ENCODE measurements at regions not wholly inside any gene's neighbourhood (a gene's known extent, or its start where the extent isn't known, plus 50 kb on each side); places are given as distances from the start of the nearest gene placed in this dataset.
"Not testable (repeated sequence)": the region's sequence is repeated elsewhere in the genome, so short reads cannot be mapped to it uniquely, and the experiment has no call there.

DNA sequence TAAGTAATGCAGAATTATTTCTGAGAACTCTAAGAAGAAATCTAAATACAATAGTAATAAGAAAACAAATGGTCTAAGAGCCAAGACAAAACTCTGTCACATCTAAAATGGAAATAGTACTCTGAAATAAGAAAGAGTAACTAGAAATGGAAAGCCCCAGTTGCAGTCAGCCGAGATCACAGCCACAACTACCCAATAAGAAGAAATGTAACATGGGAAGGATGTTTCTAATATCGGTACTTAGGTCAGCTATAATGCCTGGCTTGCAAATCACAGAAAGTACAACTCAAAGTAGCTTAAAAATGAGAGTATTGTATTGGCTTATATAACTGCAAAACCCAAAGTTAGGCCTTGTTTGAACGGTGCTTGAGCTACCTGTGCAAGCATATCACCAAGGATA lies 58.6 kb upstream of the USP25 start:
- H3K27ac ChIP-seq, result no peak overlapping the region
- TF ChIP-seq, protein P1, sequence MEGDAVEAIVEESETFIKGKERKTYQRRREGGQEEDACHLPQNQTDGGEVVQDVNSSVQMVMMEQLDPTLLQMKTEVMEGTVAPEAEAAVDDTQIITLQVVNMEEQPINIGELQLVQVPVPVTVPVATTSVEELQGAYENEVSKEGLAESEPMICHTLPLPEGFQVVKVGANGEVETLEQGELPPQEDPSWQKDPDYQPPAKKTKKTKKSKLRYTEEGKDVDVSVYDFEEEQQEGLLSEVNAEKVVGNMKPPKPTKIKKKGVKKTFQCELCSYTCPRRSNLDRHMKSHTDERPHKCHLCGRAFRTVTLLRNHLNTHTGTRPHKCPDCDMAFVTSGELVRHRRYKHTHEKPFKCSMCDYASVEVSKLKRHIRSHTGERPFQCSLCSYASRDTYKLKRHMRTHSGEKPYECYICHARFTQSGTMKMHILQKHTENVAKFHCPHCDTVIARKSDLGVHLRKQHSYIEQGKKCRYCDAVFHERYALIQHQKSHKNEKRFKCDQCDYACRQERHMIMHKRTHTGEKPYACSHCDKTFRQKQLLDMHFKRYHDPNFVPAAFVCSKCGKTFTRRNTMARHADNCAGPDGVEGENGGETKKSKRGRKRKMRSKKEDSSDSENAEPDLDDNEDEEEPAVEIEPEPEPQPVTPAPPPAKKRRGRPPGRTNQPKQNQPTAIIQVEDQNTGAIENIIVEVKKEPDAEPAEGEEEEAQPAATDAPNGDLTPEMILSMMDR (conservative IDR thresholded peaks at IDR 0.05), result no peak
- no peak for TF ChIP-seq ZFX (IDR thresholded peaks at IDR 0.05)

DNA sequence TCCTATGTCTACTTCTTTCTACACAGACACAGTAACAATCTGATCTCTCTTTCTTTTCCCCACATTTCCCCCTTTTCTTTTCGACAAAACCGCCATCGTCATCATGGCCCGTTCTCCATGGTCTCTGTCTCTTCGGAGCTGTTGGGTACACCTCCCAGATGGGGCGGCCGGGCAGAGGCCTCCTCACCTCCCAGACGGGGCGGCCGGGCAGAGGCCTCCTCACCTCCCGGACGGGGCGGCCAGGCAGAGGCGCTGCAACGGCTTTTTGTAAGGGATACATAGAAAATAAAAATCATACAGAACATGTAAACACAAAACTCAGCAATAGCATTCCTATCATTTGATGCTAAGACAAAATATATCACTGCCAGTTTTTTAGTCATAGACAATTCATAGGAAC lies 57.2 kb upstream of the USP25 start:
- H3K27ac ChIP-seq, result not testable (repeated sequence)

GRCh38 chr21:15676935-15677334 lies 52.8 kb upstream of the USP25 start:
- no peak overlapping the region for H3K27ac ChIP-seq
- no peak for TF ChIP-seq ZFX (IDR thresholded peaks at IDR 0.05)
- TF ChIP-seq, protein P1 (conservative IDR thresholded peaks at IDR 0.05), result no peak

GRCh38 chr21:15679630-15680029 lies 50.2 kb upstream of the USP25 start:
- TF ChIP-seq, protein P1 (conservative IDR thresholded peaks at IDR 0.05), result no peak
- TF ChIP-seq ZFX (IDR thresholded peaks at IDR 0.05), result no peak
- H3K27ac ChIP-seq, result no peak overlapping the region

Data from C4-2B (cell line).